ENCODE measurements at regions not wholly inside any gene's neighbourhood (a gene's known extent, or its start where the extent isn't known, plus 50 kb on each side); places are given as distances from the start of the nearest gene placed in this dataset.

GRCh38 chr22:25358421-25359170 lies 139.2 kb downstream of the CRYBB2 start:
- no peak for TF ChIP-seq SIX4 (CRISPR knock-in tag; IDR thresholded peaks at IDR 0.05)
- TF ChIP-seq CTCF (CRISPR knock-in tag; IDR thresholded peaks at IDR 0.05) = no peak
- no peak for TF ChIP-seq GMEB1 (CRISPR knock-in tag; IDR thresholded peaks at IDR 0.05; ENCODE audit: borderline replicate concordance)
- no peak for TF ChIP-seq ZNF331 (CRISPR knock-in tag; IDR thresholded peaks at IDR 0.05)
- no peak for TF ChIP-seq RFX5 (IDR thresholded peaks at IDR 0.05; ENCODE audit: low read depth, low read length)
- TF ChIP-seq PHF8 (CRISPR knock-in tag; IDR thresholded peaks at IDR 0.05) = no peak
- no peak for TF ChIP-seq GABPB1 (CRISPR knock-in tag; IDR thresholded peaks at IDR 0.05)
- TF ChIP-seq HNRNPH1 (optimal IDR thresholded peaks at IDR 0.05; ENCODE audit: low read depth, low read length) = no peak
- TF ChIP-seq, protein P1, sequence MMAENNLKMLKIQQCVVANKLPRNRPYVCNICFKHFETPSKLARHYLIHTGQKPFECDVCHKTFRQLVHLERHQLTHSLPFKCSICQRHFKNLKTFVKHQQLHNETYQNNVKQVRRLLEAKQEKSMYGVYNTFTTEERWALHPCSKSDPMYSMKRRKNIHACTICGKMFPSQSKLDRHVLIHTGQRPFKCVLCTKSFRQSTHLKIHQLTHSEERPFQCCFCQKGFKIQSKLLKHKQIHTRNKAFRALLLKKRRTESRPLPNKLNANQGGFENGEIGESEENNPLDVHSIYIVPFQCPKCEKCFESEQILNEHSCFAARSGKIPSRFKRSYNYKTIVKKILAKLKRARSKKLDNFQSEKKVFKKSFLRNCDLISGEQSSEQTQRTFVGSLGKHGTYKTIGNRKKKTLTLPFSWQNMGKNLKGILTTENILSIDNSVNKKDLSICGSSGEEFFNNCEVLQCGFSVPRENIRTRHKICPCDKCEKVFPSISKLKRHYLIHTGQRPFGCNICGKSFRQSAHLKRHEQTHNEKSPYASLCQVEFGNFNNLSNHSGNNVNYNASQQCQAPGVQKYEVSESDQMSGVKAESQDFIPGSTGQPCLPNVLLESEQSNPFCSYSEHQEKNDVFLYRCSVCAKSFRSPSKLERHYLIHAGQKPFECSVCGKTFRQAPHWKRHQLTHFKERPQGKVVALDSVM (CRISPR knock-in tag; IDR thresholded peaks at IDR 0.05) = no peak
- TF ChIP-seq TAF15 (IDR thresholded peaks at IDR 0.05; ENCODE audit: low read depth, low read length, poor library complexity, severe bottlenecking) = no peak
- TF ChIP-seq PBX3 (CRISPR knock-in tag; IDR thresholded peaks at IDR 0.05; ENCODE audit: borderline replicate concordance) = no peak
- no peak for TF ChIP-seq ZNF121 (CRISPR knock-in tag; IDR thresholded peaks at IDR 0.05)
- TF ChIP-seq ZBTB4 (CRISPR knock-in tag; IDR thresholded peaks at IDR 0.05; ENCODE audit: borderline replicate concordance) = no peak
- no peak for TF ChIP-seq TBX2 (CRISPR knock-in tag; IDR thresholded peaks at IDR 0.05; ENCODE audit: borderline replicate concordance)

Data from HepG2 (cell line).